ENCODE measurements at regions not wholly inside any gene's neighbourhood (a gene's known extent, or its start where the extent isn't known, plus 50 kb on each side); places are given as distances from the start of the nearest gene placed in this dataset.

DNA sequence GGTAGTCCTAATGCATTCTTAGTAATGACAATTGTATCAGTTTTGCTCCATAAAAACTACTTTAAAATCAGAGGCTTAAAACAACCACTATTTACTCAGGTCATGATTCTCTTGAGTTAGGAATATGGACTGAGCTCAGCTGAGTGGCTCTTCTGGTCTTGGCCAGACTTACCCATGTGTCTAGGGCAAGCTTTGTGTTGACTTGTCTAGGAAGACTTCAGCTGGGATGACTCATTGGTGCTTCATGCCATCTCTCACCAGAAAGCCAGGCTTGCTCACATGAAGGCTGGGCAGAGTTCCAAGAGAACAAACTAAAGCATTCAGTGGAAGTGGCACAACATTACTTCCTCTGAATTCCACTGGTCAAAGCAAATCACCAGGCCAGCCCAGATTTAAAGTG lies 155.3 kb downstream of the DHX35 start:
- no peak overlapping the region for H3K27ac Mint-ChIP-seq
- peaks cover 4% of the 10 kb centered on the region for H3K9me3 Mint-ChIP-seq
- no peak for DNase-seq (ENCODE audit: low spot score in 2 of 2, unreplicated experiment in 2 of 2)
- H3K36me3 Mint-ChIP-seq: no peaks in the 10 kb centered on the region
- no peak overlapping the region for H3K4me3 Mint-ChIP-seq
- H3K4me1 Mint-ChIP-seq: no peaks in the 10 kb centered on the region
- peaks cover 22% of the 10 kb centered on the region for H3K27me3 Mint-ChIP-seq (ENCODE audit: low read depth)
- TF ChIP-seq, protein P1, sequence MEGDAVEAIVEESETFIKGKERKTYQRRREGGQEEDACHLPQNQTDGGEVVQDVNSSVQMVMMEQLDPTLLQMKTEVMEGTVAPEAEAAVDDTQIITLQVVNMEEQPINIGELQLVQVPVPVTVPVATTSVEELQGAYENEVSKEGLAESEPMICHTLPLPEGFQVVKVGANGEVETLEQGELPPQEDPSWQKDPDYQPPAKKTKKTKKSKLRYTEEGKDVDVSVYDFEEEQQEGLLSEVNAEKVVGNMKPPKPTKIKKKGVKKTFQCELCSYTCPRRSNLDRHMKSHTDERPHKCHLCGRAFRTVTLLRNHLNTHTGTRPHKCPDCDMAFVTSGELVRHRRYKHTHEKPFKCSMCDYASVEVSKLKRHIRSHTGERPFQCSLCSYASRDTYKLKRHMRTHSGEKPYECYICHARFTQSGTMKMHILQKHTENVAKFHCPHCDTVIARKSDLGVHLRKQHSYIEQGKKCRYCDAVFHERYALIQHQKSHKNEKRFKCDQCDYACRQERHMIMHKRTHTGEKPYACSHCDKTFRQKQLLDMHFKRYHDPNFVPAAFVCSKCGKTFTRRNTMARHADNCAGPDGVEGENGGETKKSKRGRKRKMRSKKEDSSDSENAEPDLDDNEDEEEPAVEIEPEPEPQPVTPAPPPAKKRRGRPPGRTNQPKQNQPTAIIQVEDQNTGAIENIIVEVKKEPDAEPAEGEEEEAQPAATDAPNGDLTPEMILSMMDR (IDR thresholded peaks at IDR 0.05; ENCODE audit: unreplicated experiment): no peak

DNA sequence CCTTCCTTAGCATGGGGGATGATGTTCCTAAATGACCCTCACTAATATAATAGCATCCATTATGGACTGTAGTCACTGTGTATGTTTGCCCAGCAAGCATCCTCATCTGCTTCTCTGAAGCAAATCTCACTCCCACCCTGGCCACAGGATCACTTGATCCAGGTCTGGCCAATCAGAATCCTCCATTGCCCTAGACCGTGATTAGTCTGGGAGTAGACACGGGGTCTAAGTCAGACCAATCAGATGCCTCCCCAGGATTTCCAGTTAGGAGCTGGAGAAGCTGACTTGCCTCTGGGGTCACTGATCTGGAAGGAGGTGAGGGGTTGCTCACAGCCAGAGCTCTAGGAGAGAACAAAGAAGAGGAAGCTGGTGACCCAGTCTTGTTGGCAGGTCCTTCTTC lies 153.9 kb downstream of the DHX35 start:
- H3K4me1 Mint-ChIP-seq: peaks cover 8% of the 10 kb centered on the region
- H3K27ac Mint-ChIP-seq: no peak overlapping the region
- H3K36me3 Mint-ChIP-seq: no peaks in the 10 kb centered on the region
- no peak for DNase-seq (ENCODE audit: low spot score in 2 of 2, unreplicated experiment in 2 of 2)
- TF ChIP-seq, protein P1 (IDR thresholded peaks at IDR 0.05; ENCODE audit: unreplicated experiment): no peak
- peaks cover 29% of the 10 kb centered on the region for H3K27me3 Mint-ChIP-seq (ENCODE audit: low read depth)
- H3K9me3 Mint-ChIP-seq: peaks cover 4% of the 10 kb centered on the region
- H3K4me3 Mint-ChIP-seq: no peak overlapping the region

DNA sequence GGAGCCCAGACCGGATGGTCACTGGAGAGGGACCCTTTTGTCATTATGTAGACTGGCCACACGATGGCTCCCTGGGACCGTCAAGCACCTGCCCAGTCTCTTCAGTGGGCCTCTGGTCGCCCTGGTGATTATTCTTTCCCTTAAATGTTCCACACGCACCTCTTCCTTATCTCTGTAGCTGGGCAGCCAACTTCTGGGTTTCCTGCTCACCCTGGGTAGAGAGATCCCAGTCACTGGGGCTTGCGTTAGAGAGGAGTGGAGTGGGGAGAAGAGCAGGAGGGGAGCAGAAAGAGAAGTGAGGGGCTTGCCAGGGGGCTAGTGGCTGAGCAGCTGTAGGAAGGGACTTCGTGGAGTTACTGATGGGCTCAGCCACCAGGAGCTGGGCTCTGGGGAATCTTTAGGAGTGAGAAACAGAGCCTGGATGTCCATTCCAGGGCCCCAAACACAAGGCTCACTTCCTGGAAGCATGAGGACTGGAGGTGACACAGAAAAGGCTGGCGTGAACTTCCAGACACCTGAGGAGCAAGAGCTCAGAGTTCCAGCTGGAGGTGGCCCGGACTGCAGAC lies 150.1 kb downstream of the DHX35 start:
- Mint-ChIP-seq H3K27me3 (ENCODE audit: low read depth) (peaks cover 43% of the 10 kb centered on the region), H3K4me3 (no peak overlapping the region), H3K27ac (no peak overlapping the region), H3K4me1 (peaks cover 8% of the 10 kb centered on the region), H3K36me3 (no peaks in the 10 kb centered on the region), H3K9me3 (no peaks in the 10 kb centered on the region)
- TF ChIP-seq, protein P1 (IDR thresholded peaks at IDR 0.05; ENCODE audit: unreplicated experiment): peak; percentile 38
- DNase-seq (ENCODE audit: low spot score in 2 of 2, unreplicated experiment in 2 of 2): peak; percentile 30 to 59

DNA sequence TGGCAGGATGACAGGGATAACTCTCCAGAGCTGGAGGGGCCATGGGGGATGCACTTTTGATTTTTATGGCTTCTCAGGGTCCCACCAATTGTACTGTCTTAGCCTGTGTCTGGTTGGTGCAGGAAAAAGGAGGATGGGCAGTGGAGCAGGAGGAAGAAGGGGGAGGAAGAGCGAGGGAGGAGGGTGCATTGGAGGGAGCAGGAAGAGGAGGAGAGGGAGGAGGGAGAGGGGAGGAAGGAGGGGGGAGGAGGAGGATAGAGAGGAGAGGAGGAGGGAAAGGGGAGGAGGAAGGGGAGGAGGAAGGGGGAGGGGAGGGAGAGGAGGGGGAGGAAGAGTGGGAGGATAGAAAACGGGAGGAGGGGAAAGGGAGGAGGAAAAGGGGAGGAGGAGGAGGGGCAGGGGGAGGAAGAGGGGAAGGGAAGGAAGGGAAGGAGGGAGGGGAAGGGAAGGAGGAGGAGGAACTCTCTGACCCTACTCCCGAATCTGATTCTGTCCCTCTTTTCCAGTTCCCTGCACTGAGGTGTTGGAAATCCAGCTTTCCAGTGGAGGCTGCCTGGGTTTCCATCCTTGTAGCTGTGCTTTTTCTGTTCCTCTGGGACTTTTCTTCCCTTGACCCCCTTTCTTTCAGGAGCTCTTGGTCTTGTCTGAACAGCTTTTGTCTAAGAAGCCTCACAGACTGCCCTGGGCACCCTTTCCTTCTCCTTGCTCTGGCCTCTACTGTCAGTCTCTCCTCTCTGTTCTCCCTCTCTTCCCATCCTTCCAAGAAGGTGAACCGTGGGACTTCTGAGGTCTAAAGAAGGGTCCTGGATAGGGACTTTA lies 149.4 kb downstream of the DHX35 start:
- TF ChIP-seq, protein P1 (IDR thresholded peaks at IDR 0.05; ENCODE audit: unreplicated experiment): no peak
- no peak overlapping the region for H3K4me3 Mint-ChIP-seq
- H3K4me1 Mint-ChIP-seq: peaks cover 8% of the 10 kb centered on the region
- H3K27ac Mint-ChIP-seq: no peak overlapping the region
- H3K9me3 Mint-ChIP-seq: no peaks in the 10 kb centered on the region
- peaks cover 47% of the 10 kb centered on the region for H3K27me3 Mint-ChIP-seq (ENCODE audit: low read depth)
- DNase-seq (ENCODE audit: low spot score in 2 of 2, unreplicated experiment in 2 of 2): no peak
- no peaks in the 10 kb centered on the region for H3K36me3 Mint-ChIP-seq

DNA sequence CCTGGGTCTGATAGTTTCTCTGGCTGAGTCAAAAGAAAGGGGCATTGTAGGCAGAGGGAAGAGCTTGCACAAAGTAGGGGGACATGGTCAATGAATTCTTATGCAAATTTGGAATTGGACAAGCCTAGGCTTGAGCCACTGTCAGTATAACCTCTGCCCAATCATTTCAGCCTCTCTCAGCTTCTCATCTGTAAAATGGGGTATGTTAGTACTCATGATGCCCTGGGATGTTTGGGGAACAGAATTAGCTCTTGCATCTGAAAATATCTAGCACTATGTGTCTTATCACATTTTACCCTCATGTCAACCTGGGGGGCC lies 148.6 kb downstream of the DHX35 start:
- H3K9me3 Mint-ChIP-seq: no peaks in the 10 kb centered on the region
- no peak for DNase-seq (ENCODE audit: low spot score in 2 of 2, unreplicated experiment in 2 of 2)
- H3K27me3 Mint-ChIP-seq (ENCODE audit: low read depth): peaks cover 51% of the 10 kb centered on the region
- no peaks in the 10 kb centered on the region for H3K36me3 Mint-ChIP-seq
- peaks cover 8% of the 10 kb centered on the region for H3K4me1 Mint-ChIP-seq
- TF ChIP-seq, protein P1 (IDR thresholded peaks at IDR 0.05; ENCODE audit: unreplicated experiment): no peak
- no peak overlapping the region for H3K27ac Mint-ChIP-seq
- H3K4me3 Mint-ChIP-seq: no peak overlapping the region

All from mesothelial cell of epicardium (in vitro differentiated cells).